GM21786 (cell line): ENCODE measurements at regions not wholly inside any gene's neighbourhood (a gene's known extent, or its start where the extent isn't known, plus 50 kb on each side); places are given as distances from the start of the nearest gene placed in this dataset.

Source experiments
- ATAC-seq: cut with Tn5 transposase; IDR thresholded peaks from one replicate; pipeline ENCODE4 v1.9.1; 2021; ENCODE audit not compliant: unreplicated experiment

GRCh38 chr4:53818104-53818503, 226.8 kb upstream of the LNX1 start:
- no peak for ATAC-seq

- no peak for ATAC-seq
Observed at GRCh38 chr4:53816561-53816960, 225.3 kb upstream of the LNX1 start.

GRCh38 chr4:53815281-53815680, 224.0 kb upstream of the LNX1 start:
- no peak for ATAC-seq

GRCh38 chr4:53813998-53814397, 222.7 kb upstream of the LNX1 start:
- no peak for ATAC-seq

- no peak for ATAC-seq
Observed at GRCh38 chr4:53810643-53811042, 219.4 kb upstream of the LNX1 start.

- ATAC-seq: no peak
Observed at GRCh38 chr4:53809816-53810215, 218.5 kb upstream of the LNX1 start.

GRCh38 chr4:53805291-53805690, 214.0 kb upstream of the LNX1 start:
- no peak for ATAC-seq

- peak; percentile 58 for ATAC-seq
Observed at GRCh38 chr4:53804719-53805118, 213.4 kb upstream of the LNX1 start.

GRCh38 chr4:53802500-53802899, 211.2 kb upstream of the LNX1 start:
- ATAC-seq: no peak

- ATAC-seq: no peak
Observed at GRCh38 chr4:53801373-53801772, 210.1 kb upstream of the LNX1 start.

GRCh38 chr4:53800741-53801140, 209.5 kb upstream of the LNX1 start:
- no peak for ATAC-seq

- ATAC-seq: no peak
Observed at GRCh38 chr4:53793096-53793495, 201.8 kb upstream of the LNX1 start.

GRCh38 chr4:53790286-53790685, 199.0 kb upstream of the LNX1 start:
- ATAC-seq: no peak

GRCh38 chr4:53788621-53789020, 197.3 kb upstream of the LNX1 start:
- ATAC-seq: no peak

- ATAC-seq: no peak
Observed at GRCh38 chr4:53788011-53788410, 196.7 kb upstream of the LNX1 start.

- ATAC-seq: no peak
Observed at GRCh38 chr4:53786632-53787031, 195.3 kb upstream of the LNX1 start.

- ATAC-seq: no peak
Observed at GRCh38 chr4:53785996-53786395, 194.7 kb upstream of the LNX1 start.

GRCh38 chr4:53784112-53784511, 192.8 kb upstream of the LNX1 start:
- no peak for ATAC-seq

- ATAC-seq: no peak
Observed at GRCh38 chr4:53783208-53783859, 192.0 kb upstream of the LNX1 start.

- ATAC-seq: no peak
Observed at GRCh38 chr4:53782458-53782845, 191.2 kb upstream of the LNX1 start.

- ATAC-seq: no peak
Observed at GRCh38 chr4:53781629-53782457, 190.6 kb upstream of the LNX1 start.

GRCh38 chr4:53780736-53781400, 189.6 kb upstream of the LNX1 start:
- no peak for ATAC-seq
